GM18907 (cell line): ENCODE measurements at regions not wholly inside any gene's neighbourhood (a gene's known extent, or its start where the extent isn't known, plus 50 kb on each side); places are given as distances from the start of the nearest gene placed in this dataset.

Experiments used
- ATAC-seq: cut with Tn5 transposase; IDR thresholded peaks from one replicate; pipeline ENCODE4 v1.9.1; 2021; ENCODE audit warnings: mild to moderate bottlenecking, moderate library complexity; ENCODE audit not compliant: unreplicated experiment

- no peak for ATAC-seq
Observed at GRCh38 chr6:105598264-105598663, 195.4 kb upstream of the PREP start.

- no peak for ATAC-seq
Observed at GRCh38 chr6:105596284-105596755, 193.4 kb upstream of the PREP start.

- no peak for ATAC-seq
Observed at GRCh38 chr6:105595829-105596228, 192.9 kb upstream of the PREP start.

- ATAC-seq, result no peak
Observed at GRCh38 chr6:105594821-105595220, 191.9 kb upstream of the PREP start.

GRCh38 chr6:105593805-105594671, 191.2 kb upstream of the PREP start:
- ATAC-seq, result no peak

- ATAC-seq, result no peak
Observed at GRCh38 chr6:105593056-105593690, 190.3 kb upstream of the PREP start.

GRCh38 chr6:105592329-105592728, 189.4 kb upstream of the PREP start:
- ATAC-seq, result no peak

- peak; percentile 95 for ATAC-seq
Observed at GRCh38 chr6:105591053-105591452, 188.2 kb upstream of the PREP start.

- no peak for ATAC-seq
Observed at GRCh38 chr6:105588123-105588710, 185.3 kb upstream of the PREP start.

GRCh38 chr6:105587349-105588122, 184.7 kb upstream of the PREP start:
- ATAC-seq, result no peak

- no peak for ATAC-seq
Observed at GRCh38 chr6:105578179-105578707, 175.4 kb upstream of the PREP start.

- ATAC-seq, result no peak
Observed at GRCh38 chr6:105573556-105573955, 170.7 kb upstream of the PREP start.

GRCh38 chr6:105573138-105573537, 170.3 kb upstream of the PREP start:
- ATAC-seq, result no peak

- ATAC-seq, result no peak
Observed at GRCh38 chr6:105570416-105570815, 167.5 kb upstream of the PREP start.

- ATAC-seq, result no peak
Observed at GRCh38 chr6:105569706-105570105, 166.8 kb upstream of the PREP start.

GRCh38 chr6:105568751-105569150, 165.9 kb upstream of the PREP start:
- ATAC-seq, result no peak

- no peak for ATAC-seq
Observed at GRCh38 chr6:105568142-105568541, 165.3 kb upstream of the PREP start.

- no peak for ATAC-seq
Observed at GRCh38 chr6:105567140-105567539, 164.3 kb upstream of the PREP start.

- no peak for ATAC-seq
Observed at GRCh38 chr6:105566503-105566902, 163.6 kb upstream of the PREP start.

- no peak for ATAC-seq
Observed at GRCh38 chr6:105564121-105564902, 161.4 kb upstream of the PREP start.
